Astrocyte (in vitro differentiated cells and primary cell): ENCODE measurements at regions not wholly inside any gene's neighbourhood (a gene's known extent, or its start where the extent isn't known, plus 50 kb on each side); places are given as distances from the start of the nearest gene placed in this dataset.

Experiments used
- CTCF ChIP-seq: IDR thresholded peaks from 2 replicates; pipeline ENCODE4 v1.5.1; 2011; ENCODE audit warnings: low read depth, mild to moderate bottlenecking, inconsistent platforms, low read length, moderate library complexity; ENCODE audit not compliant: insufficient read depth
- EZH2 ChIP-seq: IDR thresholded peaks from 2 replicates; pipeline ENCODE4 v1.6.1; 2012; ENCODE audit warnings: mild to moderate bottlenecking, low read length, inconsistent platforms; ENCODE audit not compliant: insufficient read depth

- TF ChIP-seq CTCF = no peak
- no peak for TF ChIP-seq EZH2
Observed at GRCh38 chr2:19198381-19198780, 160.0 kb downstream of the OSR1 start.
